ENCODE measurements at regions not wholly inside any gene's neighbourhood (a gene's known extent, or its start where the extent isn't known, plus 50 kb on each side); places are given as distances from the start of the nearest gene placed in this dataset.
"Not testable (repeated sequence)": the region's sequence is repeated elsewhere in the genome, so short reads cannot be mapped to it uniquely, and the experiment has no call there.

DNA sequence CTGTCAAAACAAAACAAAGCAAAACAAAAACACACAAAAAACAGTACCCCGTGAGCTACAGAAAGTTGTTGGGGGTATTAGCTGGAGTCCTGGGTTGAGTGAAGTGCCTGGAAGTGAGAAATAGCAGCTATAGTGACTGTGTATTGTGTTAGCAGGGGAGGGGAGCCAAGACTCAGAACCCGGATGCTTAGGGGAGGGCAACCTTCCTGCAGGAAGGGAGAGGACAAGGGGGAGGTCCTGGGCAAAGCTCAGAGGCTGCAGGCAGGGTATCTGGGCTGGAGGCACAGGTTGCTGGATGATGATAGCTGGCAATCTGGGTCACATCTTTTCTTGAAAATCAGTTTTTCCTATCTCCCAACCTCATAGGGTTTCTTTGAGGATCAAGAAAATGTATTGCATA, 75.8 kb upstream of the PARD3 start:
- DNase-seq (ENCODE audit: low spot score in 2 of 2), result no peak
- ATAC-seq, result peak; percentile 32
- Mint-ChIP-seq H3K9me3 (no peaks in the 10 kb centered on the region), H3K4me3 (no peak overlapping the region), H3K27ac (no peak overlapping the region), H3K36me3 (no peaks in the 10 kb centered on the region), H3K4me1 (no peaks in the 10 kb centered on the region)

DNA sequence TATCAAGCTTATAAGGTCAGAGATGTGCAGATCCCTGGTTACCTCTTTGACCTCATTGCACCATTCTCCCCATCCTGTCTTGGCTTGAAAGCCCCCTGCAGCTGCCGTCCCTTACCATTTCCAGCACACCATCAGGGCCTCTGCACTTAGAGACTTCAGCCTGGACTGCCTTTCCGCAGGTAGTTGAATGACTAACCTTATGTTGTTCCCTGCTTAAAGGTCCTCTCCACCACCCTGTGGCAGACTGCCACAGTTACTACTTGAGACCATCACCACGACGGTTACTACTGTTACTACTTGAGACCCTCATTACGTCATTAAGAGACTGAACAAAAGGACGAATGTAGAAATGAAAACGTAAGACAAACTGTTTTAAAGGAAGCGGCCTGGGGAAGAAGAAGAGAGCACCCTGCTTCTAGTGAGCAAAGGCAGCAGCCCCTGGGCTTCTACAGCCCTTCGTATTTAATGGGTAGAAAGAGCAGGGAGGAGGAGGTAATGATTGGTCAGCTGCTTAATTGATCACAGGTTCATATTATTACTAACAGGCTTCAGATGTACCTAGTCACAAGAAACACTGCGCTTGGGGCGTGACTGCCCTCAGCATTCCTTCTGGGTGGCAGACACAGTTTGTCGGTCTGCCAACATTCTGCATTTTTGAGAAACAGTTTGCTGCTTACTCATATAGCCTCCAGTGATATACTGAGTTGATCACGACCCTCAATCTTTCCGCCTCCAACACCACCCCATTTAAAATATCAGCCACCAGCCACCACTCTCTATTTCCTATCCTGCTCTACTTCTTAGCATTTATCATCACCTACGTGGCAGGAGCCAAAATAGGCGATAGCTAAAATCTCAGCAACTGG, 74.1 kb upstream of the PARD3 start:
- H3K36me3 Mint-ChIP-seq, result no peaks in the 10 kb centered on the region
- DNase-seq (ENCODE audit: low spot score in 2 of 2) (no peak), ATAC-seq (no peak)
- no peaks in the 10 kb centered on the region for H3K9me3 Mint-ChIP-seq
- H3K4me1 Mint-ChIP-seq, result no peaks in the 10 kb centered on the region
- H3K27ac Mint-ChIP-seq, result no peak overlapping the region
- H3K4me3 Mint-ChIP-seq, result no peak overlapping the region

DNA sequence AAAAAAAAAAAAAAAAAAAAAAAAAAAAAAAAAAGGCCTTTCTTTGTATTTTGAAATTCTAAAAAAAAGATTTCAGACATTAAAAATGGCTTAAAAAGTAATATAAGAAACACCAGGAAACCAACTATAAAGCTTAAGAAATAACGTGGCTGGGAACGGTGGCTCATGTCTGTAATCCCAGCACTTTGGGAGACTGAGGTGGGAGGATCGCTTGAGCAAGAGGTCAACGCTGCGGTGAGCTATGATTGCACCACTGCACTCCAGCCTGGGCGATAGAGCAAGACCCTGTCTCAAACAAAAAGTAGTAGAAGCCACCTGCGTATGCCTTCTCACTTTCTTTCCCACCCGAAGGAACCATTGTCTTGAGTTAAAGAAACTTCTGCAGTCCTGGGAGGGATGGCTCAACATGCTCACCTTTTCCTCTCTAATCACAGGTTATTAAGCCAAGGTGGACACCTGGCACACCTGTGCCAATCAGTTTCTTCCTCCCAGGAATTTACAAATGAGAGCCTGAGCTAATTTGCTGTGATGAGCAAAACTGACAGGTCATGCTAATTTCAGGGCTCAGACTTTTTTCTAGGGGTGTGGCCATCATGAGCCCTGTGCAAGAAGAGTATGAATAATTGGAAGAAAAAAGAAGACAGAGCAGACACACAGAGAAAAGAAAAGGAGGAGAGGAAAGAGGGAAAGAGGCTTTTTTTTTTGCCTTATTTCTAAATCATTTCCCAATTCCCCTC, 72.0 kb upstream of the PARD3 start:
- Mint-ChIP-seq H3K9me3 (no peaks in the 10 kb centered on the region), H3K27ac (no peak overlapping the region), H3K36me3 (no peaks in the 10 kb centered on the region), H3K4me3 (no peak overlapping the region), H3K4me1 (no peaks in the 10 kb centered on the region)
- no peak for DNase-seq (ENCODE audit: low spot score in 2 of 2)
- no peak for ATAC-seq

DNA sequence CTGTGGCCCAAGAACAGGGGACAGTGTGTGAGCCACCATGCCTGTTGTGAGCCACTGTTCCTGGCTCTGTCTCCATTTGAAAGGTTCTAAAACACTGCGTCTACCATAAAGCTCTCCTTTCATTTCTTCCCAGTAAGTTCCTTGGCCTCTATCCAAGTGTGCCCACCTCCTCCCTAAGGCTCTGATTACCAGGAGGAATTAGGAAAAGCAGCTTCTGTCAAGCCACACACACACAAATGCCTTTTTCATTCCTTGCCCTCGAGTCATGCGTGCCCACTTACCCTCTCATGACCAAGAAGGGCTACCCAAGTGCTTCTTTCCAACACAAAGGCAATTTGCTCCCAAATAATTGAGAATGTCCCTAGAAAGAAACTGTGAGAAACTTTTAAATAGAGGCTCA, 70.8 kb upstream of the PARD3 start:
- Mint-ChIP-seq H3K36me3 (no peaks in the 10 kb centered on the region), H3K9me3 (no peaks in the 10 kb centered on the region), H3K4me3 (no peak overlapping the region), H3K27ac (no peak overlapping the region), H3K4me1 (no peaks in the 10 kb centered on the region)
- no peak for DNase-seq (ENCODE audit: low spot score in 2 of 2)
- no peak for ATAC-seq

DNA sequence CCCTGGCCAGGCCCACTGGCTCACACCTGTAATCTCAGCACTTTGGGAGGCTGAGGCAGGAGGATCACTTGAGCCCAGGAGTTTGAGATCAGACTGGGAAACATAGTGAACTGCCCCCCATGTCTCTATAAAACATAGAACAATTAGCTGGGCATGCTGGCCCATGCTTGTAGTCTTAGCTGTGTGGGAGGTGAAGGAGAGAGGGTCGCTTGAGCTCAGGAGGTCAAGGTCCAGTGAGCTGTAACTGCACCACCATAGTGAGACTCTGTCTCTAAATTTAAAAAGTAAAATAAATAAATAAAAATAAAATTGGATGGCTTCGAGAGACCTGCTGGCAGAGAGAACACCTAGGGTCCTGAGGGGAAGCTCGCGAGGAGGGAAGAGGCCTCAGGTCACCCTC, 69.9 kb upstream of the PARD3 start:
- no peak overlapping the region for H3K27ac Mint-ChIP-seq
- ATAC-seq (no peak), DNase-seq (ENCODE audit: low spot score in 2 of 2) (no peak)
- no peaks in the 10 kb centered on the region for H3K9me3 Mint-ChIP-seq
- H3K4me1 Mint-ChIP-seq, result no peaks in the 10 kb centered on the region
- no peaks in the 10 kb centered on the region for H3K36me3 Mint-ChIP-seq
- H3K4me3 Mint-ChIP-seq, result no peak overlapping the region

DNA sequence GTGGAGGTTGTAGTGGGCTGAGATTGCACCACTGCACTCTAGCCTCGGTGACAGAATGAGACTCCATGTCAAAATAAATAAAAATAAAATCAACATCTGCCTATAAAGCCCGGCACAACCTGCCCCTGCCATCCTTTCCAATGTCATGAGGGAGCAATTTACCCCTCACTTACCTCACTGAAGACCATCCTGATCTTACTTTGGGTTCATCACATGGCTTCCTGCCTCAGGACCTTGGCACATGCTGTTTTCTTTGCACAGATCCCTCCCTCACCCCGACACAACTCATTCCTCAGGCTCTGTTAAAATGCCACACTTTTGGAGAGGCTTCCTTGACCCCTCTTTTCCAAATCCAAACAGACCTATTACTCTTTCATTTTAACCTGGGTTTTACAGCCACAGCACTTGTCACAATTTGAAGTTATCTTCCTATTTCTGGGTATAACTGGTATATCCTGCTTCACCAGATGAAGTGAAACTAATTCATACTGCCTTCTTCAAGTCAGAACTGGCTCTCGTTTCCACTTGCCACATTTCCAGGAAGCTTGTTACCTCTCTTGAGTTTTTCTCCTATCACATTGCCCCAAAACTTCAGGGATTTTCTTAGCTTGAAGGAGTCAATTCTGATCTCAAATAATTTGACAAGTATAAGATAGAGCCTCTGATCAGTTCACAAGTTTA, 69.3 kb upstream of the PARD3 start:
- H3K27ac Mint-ChIP-seq, result no peak overlapping the region
- H3K36me3 Mint-ChIP-seq, result no peaks in the 10 kb centered on the region
- ATAC-seq, result no peak
- no peaks in the 10 kb centered on the region for H3K4me1 Mint-ChIP-seq
- H3K4me3 Mint-ChIP-seq, result no peak overlapping the region
- no peaks in the 10 kb centered on the region for H3K9me3 Mint-ChIP-seq
- DNase-seq (ENCODE audit: low spot score in 2 of 2), result no peak

DNA sequence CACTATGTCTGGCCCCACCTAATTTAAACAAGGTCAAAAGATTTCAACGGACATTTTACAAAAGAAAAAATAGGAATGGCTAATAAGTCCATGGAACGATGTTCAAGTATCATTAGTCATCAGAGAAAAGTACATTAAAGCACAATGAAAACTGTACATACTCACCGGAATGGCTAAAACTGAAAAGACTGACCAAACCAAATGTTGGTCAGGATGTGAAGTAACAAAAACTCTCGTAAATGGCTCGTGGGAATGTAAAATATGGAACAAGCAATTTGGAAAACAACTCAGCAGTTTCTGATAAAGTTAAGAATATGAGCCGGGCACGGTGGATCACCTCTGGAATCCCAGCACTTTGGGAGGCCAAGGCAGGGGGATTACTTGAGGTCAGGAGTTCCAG, 65.7 kb upstream of the PARD3 start:
- Mint-ChIP-seq H3K36me3 (no peaks in the 10 kb centered on the region), H3K4me1 (no peaks in the 10 kb centered on the region), H3K4me3 (no peak overlapping the region), H3K27ac (no peak overlapping the region), H3K9me3 (no peaks in the 10 kb centered on the region)
- no peak for DNase-seq (ENCODE audit: low spot score in 2 of 2)
- no peak for ATAC-seq

DNA sequence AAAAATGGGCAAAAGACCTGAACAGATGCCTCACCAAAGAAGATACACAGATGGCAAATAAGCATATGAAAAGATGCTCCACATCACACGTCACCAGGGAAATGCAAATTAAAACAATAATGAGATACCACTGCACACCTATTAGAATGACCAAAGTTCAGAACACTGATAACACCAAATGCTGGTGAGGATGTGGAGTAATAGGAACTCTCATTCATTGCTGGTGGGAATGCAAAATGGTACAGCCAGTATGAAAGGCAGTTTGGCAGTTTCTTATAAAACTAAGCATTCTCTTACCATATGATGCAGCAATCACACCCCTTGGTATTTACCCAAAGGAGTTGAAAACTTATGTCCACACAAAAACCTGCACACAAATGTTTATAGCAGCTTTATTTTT, 63.6 kb upstream of the PARD3 start:
- H3K27ac Mint-ChIP-seq; H3K4me1 Mint-ChIP-seq; H3K4me3 Mint-ChIP-seq; ATAC-seq; H3K9me3 Mint-ChIP-seq; H3K36me3 Mint-ChIP-seq; DNase-seq (ENCODE audit: low spot score in 2 of 2): not testable (repeated sequence)

DNA sequence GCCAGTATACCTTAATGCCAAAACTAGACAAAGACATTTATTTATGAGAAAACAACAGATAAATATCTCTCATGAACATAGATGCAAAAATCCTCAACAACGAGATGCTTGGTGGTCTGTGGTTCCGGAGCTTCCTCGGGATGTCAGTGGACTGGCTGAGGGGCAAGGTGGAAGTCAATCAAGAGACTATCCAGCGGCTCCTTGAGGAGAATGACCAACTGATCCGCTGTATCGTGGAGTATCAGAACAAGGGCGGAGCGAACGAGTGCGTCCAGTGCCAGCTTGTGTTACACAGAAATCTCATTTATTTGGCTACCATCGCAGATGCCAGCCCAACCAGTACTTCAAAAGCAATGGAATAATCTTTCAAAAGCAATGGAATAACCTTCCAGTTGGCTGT, 60.0 kb upstream of the PARD3 start:
- Mint-ChIP-seq H3K9me3 (no peaks in the 10 kb centered on the region), H3K4me3 (no peak overlapping the region), H3K27ac (no peak overlapping the region), H3K36me3 (no peaks in the 10 kb centered on the region), H3K4me1 (no peaks in the 10 kb centered on the region)
- ATAC-seq, result no peak
- no peak for DNase-seq (ENCODE audit: low spot score in 2 of 2)

DNA sequence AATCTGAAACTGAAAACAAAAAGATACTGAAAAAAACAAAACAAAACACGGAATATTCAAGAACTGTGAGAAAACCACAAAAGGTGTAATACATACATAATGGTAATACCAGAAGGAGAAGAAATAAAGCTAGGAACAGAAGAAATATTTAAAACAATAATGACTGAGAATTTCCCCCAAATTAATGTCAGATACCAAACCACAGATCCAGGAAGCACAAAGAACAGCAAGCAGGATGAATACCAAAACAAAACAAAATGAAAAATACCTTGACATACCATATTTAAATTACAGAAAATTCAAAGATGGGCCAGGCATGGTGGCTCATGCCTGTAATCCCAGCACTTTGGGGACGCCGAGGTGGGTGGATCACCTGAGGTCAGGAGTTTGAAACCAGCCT, 57.7 kb upstream of the PARD3 start:
- H3K36me3 Mint-ChIP-seq, result no peaks in the 10 kb centered on the region
- no peak overlapping the region for H3K4me3 Mint-ChIP-seq
- H3K9me3 Mint-ChIP-seq, result no peaks in the 10 kb centered on the region
- no peaks in the 10 kb centered on the region for H3K4me1 Mint-ChIP-seq
- ATAC-seq, result no peak
- DNase-seq (ENCODE audit: low spot score in 2 of 2), result no peak
- H3K27ac Mint-ChIP-seq, result no peak overlapping the region

DNA sequence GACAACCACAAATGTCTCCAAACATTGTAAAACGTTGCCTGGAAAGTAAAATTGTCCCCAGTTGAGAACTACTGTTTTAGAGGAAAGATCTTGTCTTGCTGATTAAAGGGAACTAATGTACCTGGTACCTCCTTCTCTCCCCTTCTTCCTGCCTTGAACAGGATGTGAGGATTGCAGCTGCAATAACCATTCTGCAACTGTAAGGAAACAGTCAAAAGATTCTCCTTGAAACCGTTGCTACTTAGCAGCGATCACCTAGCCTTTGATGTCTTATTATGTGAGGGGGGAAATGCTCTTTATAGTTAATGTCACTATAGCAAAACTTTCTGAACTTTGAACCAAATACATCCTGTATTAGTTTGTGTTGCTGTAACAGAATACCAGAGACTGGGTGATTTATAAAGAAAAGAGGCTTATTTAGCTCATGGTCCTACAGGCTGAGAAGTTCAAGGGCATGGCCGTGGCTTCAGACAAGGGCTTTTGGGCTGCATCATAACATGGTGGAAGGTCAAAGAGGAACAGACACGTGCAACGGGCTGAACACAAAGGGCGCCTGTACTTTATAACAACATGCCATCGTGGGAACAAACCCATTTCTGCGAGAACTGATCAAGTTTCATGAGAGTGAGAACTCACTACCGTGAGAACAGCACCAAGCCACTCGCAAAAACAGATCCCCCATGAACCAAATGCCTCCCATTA, 54.2 kb upstream of the PARD3 start:
- ATAC-seq (no peak), DNase-seq (ENCODE audit: low spot score in 2 of 2) (no peak)
- H3K9me3 Mint-ChIP-seq, result no peaks in the 10 kb centered on the region
- H3K36me3 Mint-ChIP-seq, result no peaks in the 10 kb centered on the region
- H3K4me3 Mint-ChIP-seq, result no peak overlapping the region
- H3K27ac Mint-ChIP-seq, result no peak overlapping the region
- H3K4me1 Mint-ChIP-seq, result no peaks in the 10 kb centered on the region

DNA sequence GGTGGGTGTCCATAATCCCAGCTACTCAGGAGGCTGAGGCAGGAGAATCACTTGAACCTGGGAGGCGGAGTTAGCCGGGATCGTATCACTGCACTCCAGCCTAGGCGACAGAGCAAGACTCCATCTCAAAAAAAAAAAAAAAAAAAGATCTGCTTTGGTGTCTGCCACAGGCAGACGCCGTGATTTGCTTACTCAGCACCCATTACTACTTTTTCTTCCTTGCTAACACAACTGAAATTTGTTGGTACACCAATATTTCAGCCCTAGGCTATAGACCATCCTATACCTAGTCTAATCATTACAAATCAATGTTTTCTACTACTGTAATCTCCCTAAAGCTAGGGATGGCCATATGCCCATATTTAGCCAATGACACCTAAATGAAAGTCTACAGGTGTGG, 53.5 kb upstream of the PARD3 start:
- DNase-seq (ENCODE audit: low spot score in 2 of 2) (no peak), ATAC-seq (no peak)
- no peaks in the 10 kb centered on the region for H3K9me3 Mint-ChIP-seq
- H3K36me3 Mint-ChIP-seq, result no peaks in the 10 kb centered on the region
- no peak overlapping the region for H3K4me3 Mint-ChIP-seq
- H3K27ac Mint-ChIP-seq, result no peak overlapping the region
- no peaks in the 10 kb centered on the region for H3K4me1 Mint-ChIP-seq

DNA sequence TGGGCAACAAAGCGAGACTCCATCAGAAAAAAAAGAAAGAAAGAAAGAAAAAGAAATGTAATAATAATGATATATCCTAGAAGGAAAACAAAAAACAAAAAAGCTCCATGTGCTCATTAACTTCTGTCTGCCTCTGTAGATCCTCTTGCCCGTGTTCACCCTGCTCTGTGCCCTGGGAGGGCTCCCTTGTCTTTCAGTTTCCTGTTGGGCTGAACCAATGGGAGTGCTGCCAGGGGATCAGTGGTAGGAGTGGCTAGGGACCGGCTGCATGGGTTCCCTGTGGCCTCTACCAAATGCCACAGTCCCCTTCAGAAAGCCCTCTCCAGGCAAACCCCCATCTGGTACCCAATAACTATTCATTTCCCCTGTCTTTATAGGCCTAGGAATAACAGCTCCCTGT, 51.8 kb upstream of the PARD3 start:
- no peak for DNase-seq (ENCODE audit: low spot score in 2 of 2)
- no peaks in the 10 kb centered on the region for H3K36me3 Mint-ChIP-seq
- no peaks in the 10 kb centered on the region for H3K9me3 Mint-ChIP-seq
- no peaks in the 10 kb centered on the region for H3K4me1 Mint-ChIP-seq
- no peak overlapping the region for H3K4me3 Mint-ChIP-seq
- H3K27ac Mint-ChIP-seq, result no peak overlapping the region
- no peak for ATAC-seq
